ENCODE measurements at regions not wholly inside any gene's neighbourhood (a gene's known extent, or its start where the extent isn't known, plus 50 kb on each side); places are given as distances from the start of the nearest gene placed in this dataset.

GRCh38 chr3:194772241-194773000 lies 86.7 kb downstream of the FAM43A start:
- Histone ChIP-seq H3K9ac (ENCODE audit: insufficient read length, low read depth) (no peak overlapping the region), H3K27me3 (ENCODE audit: insufficient read depth, insufficient read length) (peaks cover 6% of the 10 kb centered on the region), H3K36me3 (ENCODE audit: insufficient read depth, insufficient read length, low read length) (no peaks in the 10 kb centered on the region), H3K9me3 (ENCODE audit: insufficient read depth, low read length) (no peaks in the 10 kb centered on the region), H3K4me3 (ENCODE audit: insufficient read length, low read depth) (no peak overlapping the region), H3K4me1 (ENCODE audit: insufficient read depth, insufficient read length) (peaks cover 2% of the 10 kb centered on the region)
- no peak for DNase-seq (ENCODE audit: low read depth, low spot score)
- no peak for TF ChIP-seq SUZ12 (IDR thresholded peaks at IDR 0.05; ENCODE audit: extremely low read depth, insufficient read depth, insufficient read length)
- TF ChIP-seq ZNF274 (IDR thresholded peaks at IDR 0.05; ENCODE audit: low read depth, low read length), result no peak
- TF ChIP-seq YY1 (IDR thresholded peaks at IDR 0.05; ENCODE audit: insufficient read depth, insufficient read length), result no peak

- Histone ChIP-seq H3K36me3 (ENCODE audit: insufficient read depth, insufficient read length, low read length) (no peaks in the 10 kb centered on the region), H3K4me3 (ENCODE audit: insufficient read length, low read depth) (no peak overlapping the region), H3K27me3 (ENCODE audit: insufficient read depth, insufficient read length) (peaks cover 2% of the 10 kb centered on the region), H3K9ac (ENCODE audit: insufficient read length, low read depth) (no peak overlapping the region), H3K4me1 (ENCODE audit: insufficient read depth, insufficient read length) (peaks cover 2% of the 10 kb centered on the region), H3K9me3 (ENCODE audit: insufficient read depth, low read length) (no peaks in the 10 kb centered on the region)
- TF ChIP-seq SUZ12 (IDR thresholded peaks at IDR 0.05; ENCODE audit: extremely low read depth, insufficient read depth, insufficient read length), result no peak
- no peak for TF ChIP-seq ZNF274 (IDR thresholded peaks at IDR 0.05; ENCODE audit: low read depth, low read length)
- no peak for TF ChIP-seq YY1 (IDR thresholded peaks at IDR 0.05; ENCODE audit: insufficient read depth, insufficient read length)
- DNase-seq (ENCODE audit: low read depth, low spot score), result no peak
Measured at GRCh38 chr3:194773216-194773615, 87.5 kb downstream of the FAM43A start.

DNA sequence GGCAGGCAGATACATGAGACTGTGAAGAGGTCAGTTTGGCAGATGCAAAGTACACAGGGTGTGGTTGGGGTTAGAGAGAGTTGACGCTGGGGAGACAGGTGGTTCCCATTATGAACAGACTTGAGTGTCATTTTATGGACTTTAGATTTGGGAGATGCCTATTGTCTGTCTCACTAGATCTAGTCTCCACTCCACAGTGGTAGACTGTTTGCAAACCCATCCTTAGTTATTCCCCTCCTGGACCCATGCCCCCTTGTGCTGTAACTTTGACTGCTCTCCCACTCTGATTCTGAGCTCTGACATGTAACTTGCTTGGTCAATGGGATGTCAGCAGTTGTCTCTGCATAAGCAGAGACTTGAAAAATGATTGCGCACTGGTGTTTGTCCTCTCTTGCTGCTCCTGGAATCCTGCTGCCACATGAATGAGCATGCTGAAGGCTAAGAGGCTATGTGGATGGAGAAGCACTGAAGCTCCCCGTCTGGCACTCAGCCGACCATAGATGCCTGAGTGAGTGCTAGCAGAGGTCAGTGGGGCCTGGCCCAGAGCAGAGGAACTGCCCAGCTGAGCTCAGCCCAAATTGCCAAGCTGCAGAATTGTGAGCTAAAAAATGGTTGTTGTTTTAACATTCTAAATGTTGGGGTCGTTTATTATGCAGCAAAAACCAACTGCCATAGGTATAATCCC lies 88.2 kb downstream of the FAM43A start:
- TF ChIP-seq ZNF274 (IDR thresholded peaks at IDR 0.05; ENCODE audit: low read depth, low read length) (no peak), SUZ12 (IDR thresholded peaks at IDR 0.05; ENCODE audit: extremely low read depth, insufficient read depth, insufficient read length) (no peak), YY1 (IDR thresholded peaks at IDR 0.05; ENCODE audit: insufficient read depth, insufficient read length) (no peak)
- Histone ChIP-seq H3K9me3 (ENCODE audit: insufficient read depth, low read length) (no peaks in the 10 kb centered on the region), H3K9ac (ENCODE audit: insufficient read length, low read depth) (no peak overlapping the region), H3K4me3 (ENCODE audit: insufficient read length, low read depth) (no peak overlapping the region), H3K36me3 (ENCODE audit: insufficient read depth, insufficient read length, low read length) (no peaks in the 10 kb centered on the region), H3K27me3 (ENCODE audit: insufficient read depth, insufficient read length) (peaks cover 2% of the 10 kb centered on the region), H3K4me1 (ENCODE audit: insufficient read depth, insufficient read length) (peaks cover 2% of the 10 kb centered on the region)
- DNase-seq (ENCODE audit: low read depth, low spot score), result no peak

- Histone ChIP-seq H3K27me3 (ENCODE audit: insufficient read depth, insufficient read length) (no peaks in the 10 kb centered on the region), H3K36me3 (ENCODE audit: insufficient read depth, insufficient read length, low read length) (no peaks in the 10 kb centered on the region), H3K4me3 (ENCODE audit: insufficient read length, low read depth) (no peak overlapping the region), H3K4me1 (ENCODE audit: insufficient read depth, insufficient read length) (peaks cover 2% of the 10 kb centered on the region), H3K9ac (ENCODE audit: insufficient read length, low read depth) (no peak overlapping the region), H3K9me3 (ENCODE audit: insufficient read depth, low read length) (no peaks in the 10 kb centered on the region)
- no peak for DNase-seq (ENCODE audit: low read depth, low spot score)
- no peak for TF ChIP-seq SUZ12 (IDR thresholded peaks at IDR 0.05; ENCODE audit: extremely low read depth, insufficient read depth, insufficient read length)
- no peak for TF ChIP-seq ZNF274 (IDR thresholded peaks at IDR 0.05; ENCODE audit: low read depth, low read length)
- no peak for TF ChIP-seq YY1 (IDR thresholded peaks at IDR 0.05; ENCODE audit: insufficient read depth, insufficient read length)
Measured at GRCh38 chr3:194775266-194775665, 89.6 kb downstream of the FAM43A start.

DNA sequence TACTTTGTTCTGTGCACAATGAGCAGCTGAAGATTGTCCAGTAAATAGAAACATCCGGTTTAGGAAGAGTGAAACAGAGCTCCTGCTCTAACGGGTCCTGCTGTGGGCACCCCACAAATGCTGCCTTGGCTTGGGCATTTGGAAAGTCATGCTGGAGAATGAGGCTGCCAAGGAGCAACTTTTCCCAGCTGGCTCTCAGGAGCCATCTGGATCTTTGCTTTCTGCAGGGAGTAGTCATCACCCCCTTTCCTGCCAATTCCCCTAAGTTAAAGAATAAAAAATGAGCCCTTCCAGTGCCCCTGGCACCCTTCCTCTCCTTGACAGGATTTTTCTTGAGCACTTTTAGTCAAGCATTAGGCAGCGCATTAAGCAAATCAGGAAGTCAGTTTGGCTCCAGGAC lies 90.0 kb downstream of the FAM43A start:
- no peak for DNase-seq (ENCODE audit: low read depth, low spot score)
- Histone ChIP-seq H3K27me3 (ENCODE audit: insufficient read depth, insufficient read length) (no peaks in the 10 kb centered on the region), H3K9me3 (ENCODE audit: insufficient read depth, low read length) (no peaks in the 10 kb centered on the region), H3K4me1 (ENCODE audit: insufficient read depth, insufficient read length) (peaks cover 2% of the 10 kb centered on the region), H3K9ac (ENCODE audit: insufficient read length, low read depth) (no peak overlapping the region), H3K4me3 (ENCODE audit: insufficient read length, low read depth) (no peak overlapping the region), H3K36me3 (ENCODE audit: insufficient read depth, insufficient read length, low read length) (no peaks in the 10 kb centered on the region)
- no peak for TF ChIP-seq ZNF274 (IDR thresholded peaks at IDR 0.05; ENCODE audit: low read depth, low read length)
- TF ChIP-seq SUZ12 (IDR thresholded peaks at IDR 0.05; ENCODE audit: extremely low read depth, insufficient read depth, insufficient read length), result no peak
- no peak for TF ChIP-seq YY1 (IDR thresholded peaks at IDR 0.05; ENCODE audit: insufficient read depth, insufficient read length)

DNA sequence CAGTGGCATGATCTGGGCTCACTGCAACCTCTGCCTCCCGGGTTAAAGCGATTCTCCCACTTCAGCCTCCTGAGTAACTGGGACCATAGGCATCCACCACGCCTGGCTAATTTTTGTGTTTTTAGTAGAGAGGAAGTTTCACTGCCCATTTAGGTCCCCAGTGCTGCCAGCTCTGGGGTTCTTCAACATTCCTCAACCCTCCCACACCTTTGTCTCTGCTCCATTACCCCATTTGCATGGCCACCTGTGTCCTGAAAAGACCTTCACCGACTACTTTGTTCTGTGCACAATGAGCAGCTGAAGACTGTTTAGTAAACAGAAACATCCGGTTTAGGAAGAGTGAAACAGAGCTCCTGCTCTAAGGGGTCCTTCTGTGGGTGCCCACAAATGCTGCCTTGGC lies 92.0 kb downstream of the FAM43A start:
- H3K9ac ChIP-seq (ENCODE audit: insufficient read length, low read depth), result no peak overlapping the region
- H3K27me3 ChIP-seq (ENCODE audit: insufficient read depth, insufficient read length), result no peaks in the 10 kb centered on the region
- no peaks in the 10 kb centered on the region for H3K4me1 ChIP-seq (ENCODE audit: insufficient read depth, insufficient read length)
- no peaks in the 10 kb centered on the region for H3K9me3 ChIP-seq (ENCODE audit: insufficient read depth, low read length)
- peak; percentile 40 for DNase-seq (ENCODE audit: low read depth, low spot score)
- no peak for TF ChIP-seq SUZ12 (IDR thresholded peaks at IDR 0.05; ENCODE audit: extremely low read depth, insufficient read depth, insufficient read length)
- no peak for TF ChIP-seq ZNF274 (IDR thresholded peaks at IDR 0.05; ENCODE audit: low read depth, low read length)
- TF ChIP-seq YY1 (IDR thresholded peaks at IDR 0.05; ENCODE audit: insufficient read depth, insufficient read length), result no peak
- H3K4me3 ChIP-seq (ENCODE audit: insufficient read length, low read depth), result no peak overlapping the region
- H3K36me3 ChIP-seq (ENCODE audit: insufficient read depth, insufficient read length, low read length), result no peaks in the 10 kb centered on the region

DNA sequence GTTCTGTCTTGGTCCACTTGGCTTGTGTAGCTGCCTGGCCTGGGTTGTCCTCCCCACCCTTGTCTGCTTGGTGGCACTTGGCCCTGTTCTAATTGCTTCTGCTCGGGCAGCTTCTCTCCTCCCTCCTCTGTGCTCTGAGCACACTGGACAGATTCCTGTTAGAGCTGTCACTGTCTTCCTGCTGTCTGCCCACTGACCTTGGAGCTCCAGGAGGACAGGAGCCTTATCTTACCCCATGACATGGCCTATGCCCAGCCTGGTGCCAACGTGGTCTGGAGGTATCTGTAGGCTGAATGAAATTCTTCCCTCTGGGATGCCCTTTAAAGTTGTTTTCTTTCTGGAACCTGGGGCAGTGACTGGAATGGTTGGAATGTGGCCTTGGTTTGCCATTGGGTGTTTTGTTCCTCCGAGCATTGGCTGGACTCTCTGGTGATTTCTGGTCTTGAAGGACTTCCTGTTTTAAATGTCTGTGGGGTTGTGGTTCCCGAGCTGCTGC lies 94.1 kb downstream of the FAM43A start:
- TF ChIP-seq SUZ12 (IDR thresholded peaks at IDR 0.05; ENCODE audit: extremely low read depth, insufficient read depth, insufficient read length) (no peak), ZNF274 (IDR thresholded peaks at IDR 0.05; ENCODE audit: low read depth, low read length) (no peak), YY1 (IDR thresholded peaks at IDR 0.05; ENCODE audit: insufficient read depth, insufficient read length) (no peak)
- H3K4me3 ChIP-seq (ENCODE audit: insufficient read length, low read depth), result no peak overlapping the region
- no peaks in the 10 kb centered on the region for H3K4me1 ChIP-seq (ENCODE audit: insufficient read depth, insufficient read length)
- no peak overlapping the region for H3K9ac ChIP-seq (ENCODE audit: insufficient read length, low read depth)
- DNase-seq (ENCODE audit: low read depth, low spot score), result no peak
- H3K27me3 ChIP-seq (ENCODE audit: insufficient read depth, insufficient read length), result no peaks in the 10 kb centered on the region
- H3K36me3 ChIP-seq (ENCODE audit: insufficient read depth, insufficient read length, low read length), result no peaks in the 10 kb centered on the region
- no peaks in the 10 kb centered on the region for H3K9me3 ChIP-seq (ENCODE audit: insufficient read depth, low read length)

Data from NT2/D1 (cell line).